ENCODE measurements at regions not wholly inside any gene's neighbourhood (a gene's known extent, or its start where the extent isn't known, plus 50 kb on each side); places are given as distances from the start of the nearest gene placed in this dataset.

DNA sequence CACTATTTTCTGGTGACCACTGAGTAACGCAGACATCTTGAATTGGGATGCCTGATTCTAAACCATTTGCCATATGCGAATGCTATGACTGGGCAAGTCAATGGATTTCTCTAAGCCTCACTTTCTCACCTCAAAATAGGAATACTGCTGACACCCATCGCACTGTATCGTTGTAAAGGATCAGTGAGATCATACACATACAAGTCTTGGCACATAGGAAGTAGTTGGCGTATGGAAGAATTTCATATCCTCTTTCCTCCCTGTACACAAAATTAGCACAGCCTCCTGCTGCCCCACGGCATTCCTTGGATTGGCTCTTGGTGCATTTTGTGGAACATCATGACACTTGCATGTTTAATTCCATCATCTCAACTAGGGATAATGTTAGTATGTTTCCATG, 366.9 kb downstream of the CMPK2 start:
- Histone ChIP-seq H3K4me1 (ENCODE audit: control insufficient read depth in 2 of 2, insufficient read depth in 2 of 2, low read length in 2 of 2) (no peaks in the 10 kb centered on the region), H3K27me3 (ENCODE audit: control insufficient read depth in 2 of 2, insufficient read depth in 2 of 2, low read length in 2 of 2) (no peaks in the 10 kb centered on the region), H3K36me3 (ENCODE audit: control insufficient read depth in 2 of 2, insufficient read depth in 2 of 2, low read length in 2 of 2) (no peaks in the 10 kb centered on the region), H3K4me3 (ENCODE audit: low read length in 2 of 2) (no peak overlapping the region), H3K27ac (ENCODE audit: low read depth in 2 of 2, low read length in 2 of 2) (no peak overlapping the region), H3K9ac (ENCODE audit: low read depth in 1 of 2, low read length in 2 of 2) (no peak overlapping the region), H3K9me3 (ENCODE audit: control insufficient read depth in 2 of 2, low read length in 2 of 2) (no peaks in the 10 kb centered on the region)

DNA sequence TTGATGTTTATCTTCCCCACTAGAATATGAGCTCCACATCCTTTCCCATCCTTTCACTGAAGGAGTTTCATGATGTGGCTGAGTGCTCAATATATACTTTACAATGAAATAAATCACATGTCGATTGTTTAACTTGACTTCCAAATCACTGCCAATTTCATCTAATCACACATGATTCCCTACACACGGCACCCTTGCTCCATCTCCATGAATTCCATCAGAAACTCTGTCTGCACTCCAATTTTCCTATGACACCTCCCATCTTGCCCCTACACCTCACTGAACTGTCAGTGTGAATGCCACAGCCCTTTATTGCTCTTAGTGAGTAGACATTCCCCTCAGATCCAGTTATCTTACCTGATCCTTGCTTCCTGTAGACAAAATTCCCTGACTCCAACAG, 366.0 kb downstream of the CMPK2 start:
- no peak overlapping the region for H3K27ac ChIP-seq (ENCODE audit: low read depth in 2 of 2, low read length in 2 of 2)
- H3K4me1 ChIP-seq (ENCODE audit: control insufficient read depth in 2 of 2, insufficient read depth in 2 of 2, low read length in 2 of 2), result no peaks in the 10 kb centered on the region
- H3K36me3 ChIP-seq (ENCODE audit: control insufficient read depth in 2 of 2, insufficient read depth in 2 of 2, low read length in 2 of 2), result no peaks in the 10 kb centered on the region
- no peaks in the 10 kb centered on the region for H3K9me3 ChIP-seq (ENCODE audit: control insufficient read depth in 2 of 2, low read length in 2 of 2)
- H3K4me3 ChIP-seq (ENCODE audit: low read length in 2 of 2), result no peak overlapping the region
- H3K9ac ChIP-seq (ENCODE audit: low read depth in 1 of 2, low read length in 2 of 2), result no peak overlapping the region
- H3K27me3 ChIP-seq (ENCODE audit: control insufficient read depth in 2 of 2, insufficient read depth in 2 of 2, low read length in 2 of 2), result no peaks in the 10 kb centered on the region

DNA sequence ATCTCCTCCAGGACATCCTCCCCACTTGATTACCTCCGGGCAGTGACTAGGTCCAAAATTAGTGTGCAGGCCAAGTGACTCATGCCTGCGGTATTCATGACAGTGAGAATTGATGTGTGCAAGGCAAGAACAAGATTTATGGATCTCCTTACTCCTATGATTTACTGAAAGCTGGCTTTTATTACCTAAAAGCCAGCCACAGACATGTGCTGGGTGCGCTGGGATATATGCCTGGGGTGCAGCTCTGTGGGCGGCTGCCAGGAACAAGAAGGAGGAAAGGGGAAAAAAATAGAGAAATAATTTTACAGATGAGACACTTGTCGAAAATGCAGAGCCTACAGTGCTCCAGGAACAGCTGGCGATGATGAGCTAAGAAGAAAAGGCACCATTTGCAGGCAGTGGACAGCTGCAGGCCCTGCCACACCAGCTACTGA, 359.3 kb downstream of the CMPK2 start:
- H3K9ac ChIP-seq (ENCODE audit: low read depth in 1 of 2, low read length in 2 of 2), result no peak overlapping the region
- no peak overlapping the region for H3K27ac ChIP-seq (ENCODE audit: low read depth in 2 of 2, low read length in 2 of 2)
- H3K27me3 ChIP-seq (ENCODE audit: control insufficient read depth in 2 of 2, insufficient read depth in 2 of 2, low read length in 2 of 2), result no peaks in the 10 kb centered on the region
- H3K4me1 ChIP-seq (ENCODE audit: control insufficient read depth in 2 of 2, insufficient read depth in 2 of 2, low read length in 2 of 2), result peaks cover 0 to 2% of the 10 kb centered on the region in 2 donors
- H3K36me3 ChIP-seq (ENCODE audit: control insufficient read depth in 2 of 2, insufficient read depth in 2 of 2, low read length in 2 of 2), result no peaks in the 10 kb centered on the region
- no peak overlapping the region for H3K4me3 ChIP-seq (ENCODE audit: low read length in 2 of 2)
- no peaks in the 10 kb centered on the region for H3K9me3 ChIP-seq (ENCODE audit: control insufficient read depth in 2 of 2, low read length in 2 of 2)

DNA sequence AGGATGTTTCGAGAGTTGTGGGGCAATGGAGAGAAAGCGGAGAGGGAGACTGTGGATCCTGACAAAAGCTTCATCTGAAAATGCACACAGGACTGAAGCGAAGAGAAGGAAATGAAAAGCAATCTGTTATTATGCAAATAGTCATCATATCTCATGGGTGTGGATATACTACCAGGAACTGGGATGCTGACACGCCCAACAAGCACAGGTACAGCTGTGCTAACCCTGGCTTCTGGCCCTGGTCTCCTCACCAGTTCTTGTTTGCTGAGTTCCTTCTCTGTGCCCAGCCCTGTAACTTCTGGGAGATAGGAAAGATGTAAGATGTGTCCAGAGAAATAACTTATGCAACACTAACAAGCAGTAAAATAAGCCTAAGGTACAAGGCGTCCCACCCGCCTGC, 358.8 kb downstream of the CMPK2 start:
- no peak overlapping the region for H3K27ac ChIP-seq (ENCODE audit: low read depth in 2 of 2, low read length in 2 of 2)
- no peaks in the 10 kb centered on the region for H3K9me3 ChIP-seq (ENCODE audit: control insufficient read depth in 2 of 2, low read length in 2 of 2)
- H3K36me3 ChIP-seq (ENCODE audit: control insufficient read depth in 2 of 2, insufficient read depth in 2 of 2, low read length in 2 of 2), result no peaks in the 10 kb centered on the region

DNA sequence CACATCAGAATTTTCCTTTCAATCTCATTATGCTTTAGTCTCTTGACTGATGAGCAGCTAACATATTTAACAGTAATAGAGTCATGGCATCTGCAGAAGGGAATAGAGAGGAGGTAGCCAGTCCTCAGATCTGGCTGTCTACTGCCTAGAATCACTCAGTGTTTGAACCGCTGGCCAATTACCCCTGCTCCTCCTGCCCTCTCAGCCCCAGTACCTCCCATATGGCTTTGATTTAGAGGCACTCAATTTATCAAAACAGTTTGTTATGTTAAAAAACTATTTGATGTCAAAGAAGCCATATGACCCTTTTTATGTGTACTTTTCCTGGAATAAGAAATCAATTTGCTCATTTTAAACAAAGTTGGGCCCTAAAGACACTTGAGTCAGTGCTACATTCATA, 355.2 kb downstream of the CMPK2 start:
- no peak overlapping the region for H3K9ac ChIP-seq (ENCODE audit: low read depth in 1 of 2, low read length in 2 of 2)
- no peaks in the 10 kb centered on the region for H3K36me3 ChIP-seq (ENCODE audit: control insufficient read depth in 2 of 2, insufficient read depth in 2 of 2, low read length in 2 of 2)
- no peaks in the 10 kb centered on the region for H3K27me3 ChIP-seq (ENCODE audit: control insufficient read depth in 2 of 2, insufficient read depth in 2 of 2, low read length in 2 of 2)
- no peak overlapping the region for H3K27ac ChIP-seq (ENCODE audit: low read depth in 2 of 2, low read length in 2 of 2)
- peaks cover 0 to 2% of the 10 kb centered on the region in 2 donors for H3K4me1 ChIP-seq (ENCODE audit: control insufficient read depth in 2 of 2, insufficient read depth in 2 of 2, low read length in 2 of 2)
- no peaks in the 10 kb centered on the region for H3K9me3 ChIP-seq (ENCODE audit: control insufficient read depth in 2 of 2, low read length in 2 of 2)
- H3K4me3 ChIP-seq (ENCODE audit: low read length in 2 of 2), result no peak overlapping the region

More for the DNA sequence above, 358.8 kb downstream of the CMPK2 start:
- Histone ChIP-seq H3K27me3 (ENCODE audit: control insufficient read depth in 2 of 2, insufficient read depth in 2 of 2, low read length in 2 of 2) (no peaks in the 10 kb centered on the region), H3K4me3 (ENCODE audit: low read length in 2 of 2) (no peak overlapping the region), H3K9ac (ENCODE audit: low read depth in 1 of 2, low read length in 2 of 2) (no peak overlapping the region), H3K4me1 (ENCODE audit: control insufficient read depth in 2 of 2, insufficient read depth in 2 of 2, low read length in 2 of 2) (peaks cover 0 to 2% of the 10 kb centered on the region in 2 donors)

DNA sequence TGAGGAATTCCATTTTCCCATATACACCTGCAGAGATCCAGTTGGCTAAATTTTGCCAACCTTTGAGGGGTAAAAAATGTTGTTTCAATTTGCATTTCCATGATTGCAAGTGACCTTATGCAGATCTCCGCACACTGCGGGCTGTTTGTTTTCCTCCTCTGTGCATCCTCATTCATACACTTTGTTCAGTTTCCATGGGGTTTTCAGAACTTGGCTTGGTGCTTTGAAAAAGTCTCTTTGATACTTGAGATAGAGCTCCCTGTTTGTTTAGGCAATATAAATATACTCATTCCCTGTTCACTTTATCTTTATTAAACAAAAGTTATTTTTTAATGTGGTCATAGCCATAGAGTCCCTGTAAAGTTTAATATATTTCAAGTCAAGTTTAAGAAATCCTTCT, 353.1 kb downstream of the CMPK2 start:
- no peak overlapping the region for H3K27ac ChIP-seq (ENCODE audit: low read depth in 2 of 2, low read length in 2 of 2)
- H3K9me3 ChIP-seq (ENCODE audit: control insufficient read depth in 2 of 2, low read length in 2 of 2), result no peaks in the 10 kb centered on the region
- no peaks in the 10 kb centered on the region for H3K27me3 ChIP-seq (ENCODE audit: control insufficient read depth in 2 of 2, insufficient read depth in 2 of 2, low read length in 2 of 2)
- H3K36me3 ChIP-seq (ENCODE audit: control insufficient read depth in 2 of 2, insufficient read depth in 2 of 2, low read length in 2 of 2), result no peaks in the 10 kb centered on the region
- H3K4me3 ChIP-seq (ENCODE audit: low read length in 2 of 2), result no peak overlapping the region
- no peaks in the 10 kb centered on the region for H3K4me1 ChIP-seq (ENCODE audit: control insufficient read depth in 2 of 2, insufficient read depth in 2 of 2, low read length in 2 of 2)
- no peak overlapping the region for H3K9ac ChIP-seq (ENCODE audit: low read depth in 1 of 2, low read length in 2 of 2)

DNA sequence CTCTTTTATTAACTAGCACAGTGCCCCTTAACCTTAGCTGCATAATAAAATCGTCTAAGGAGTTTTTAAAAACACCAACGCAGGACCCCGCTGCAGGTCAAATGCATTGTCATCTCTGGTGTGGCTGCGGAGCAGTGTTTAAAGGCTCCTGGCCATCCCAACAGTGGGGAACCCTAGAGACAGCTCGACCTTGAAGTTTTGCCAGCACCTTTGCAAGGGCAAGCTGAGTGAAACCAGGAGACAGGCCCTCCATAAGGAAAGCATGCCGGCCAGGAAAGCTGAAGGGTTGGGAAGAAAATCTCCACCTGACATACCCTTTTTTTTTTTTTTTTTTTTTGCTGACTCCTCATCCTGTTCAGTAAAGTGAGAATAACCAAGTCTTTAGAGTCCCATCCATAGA, 349.0 kb downstream of the CMPK2 start:
- Histone ChIP-seq H3K4me1 (ENCODE audit: control insufficient read depth in 2 of 2, insufficient read depth in 2 of 2, low read length in 2 of 2) (no peaks in the 10 kb centered on the region), H3K27me3 (ENCODE audit: control insufficient read depth in 2 of 2, insufficient read depth in 2 of 2, low read length in 2 of 2) (no peaks in the 10 kb centered on the region), H3K27ac (ENCODE audit: low read depth in 2 of 2, low read length in 2 of 2) (no peak overlapping the region), H3K9me3 (ENCODE audit: control insufficient read depth in 2 of 2, low read length in 2 of 2) (no peaks in the 10 kb centered on the region), H3K36me3 (ENCODE audit: control insufficient read depth in 2 of 2, insufficient read depth in 2 of 2, low read length in 2 of 2) (no peaks in the 10 kb centered on the region), H3K9ac (ENCODE audit: low read depth in 1 of 2, low read length in 2 of 2) (no peak overlapping the region), H3K4me3 (ENCODE audit: low read length in 2 of 2) (no peak overlapping the region)

DNA sequence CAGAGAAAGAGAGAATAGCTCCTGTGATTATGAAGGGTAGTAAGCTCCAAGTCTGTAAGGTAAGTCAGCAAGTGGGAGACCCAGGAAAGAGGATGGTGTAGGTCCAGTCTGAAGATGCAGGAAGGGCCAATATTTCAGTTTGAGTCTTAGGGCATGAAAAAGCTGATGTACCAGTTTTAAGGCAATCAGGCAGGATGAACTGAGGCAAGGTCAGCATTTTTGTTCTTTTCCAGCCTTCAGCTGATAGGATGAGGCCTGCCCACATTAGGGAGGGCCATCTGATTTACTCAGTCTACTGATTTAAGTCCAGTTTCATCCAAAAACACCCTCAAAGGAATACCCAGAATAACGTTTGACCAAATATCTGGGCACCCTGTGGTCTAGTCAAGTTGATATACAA, 347.3 kb downstream of the CMPK2 start:
- Histone ChIP-seq H3K27ac (ENCODE audit: low read depth in 2 of 2, low read length in 2 of 2) (no peak overlapping the region), H3K9ac (ENCODE audit: low read depth in 1 of 2, low read length in 2 of 2) (no peak overlapping the region), H3K36me3 (ENCODE audit: control insufficient read depth in 2 of 2, insufficient read depth in 2 of 2, low read length in 2 of 2) (no peaks in the 10 kb centered on the region), H3K4me1 (ENCODE audit: control insufficient read depth in 2 of 2, insufficient read depth in 2 of 2, low read length in 2 of 2) (no peaks in the 10 kb centered on the region), H3K4me3 (ENCODE audit: low read length in 2 of 2) (no peak overlapping the region), H3K9me3 (ENCODE audit: control insufficient read depth in 2 of 2, low read length in 2 of 2) (no peaks in the 10 kb centered on the region), H3K27me3 (ENCODE audit: control insufficient read depth in 2 of 2, insufficient read depth in 2 of 2, low read length in 2 of 2) (no peaks in the 10 kb centered on the region)

DNA sequence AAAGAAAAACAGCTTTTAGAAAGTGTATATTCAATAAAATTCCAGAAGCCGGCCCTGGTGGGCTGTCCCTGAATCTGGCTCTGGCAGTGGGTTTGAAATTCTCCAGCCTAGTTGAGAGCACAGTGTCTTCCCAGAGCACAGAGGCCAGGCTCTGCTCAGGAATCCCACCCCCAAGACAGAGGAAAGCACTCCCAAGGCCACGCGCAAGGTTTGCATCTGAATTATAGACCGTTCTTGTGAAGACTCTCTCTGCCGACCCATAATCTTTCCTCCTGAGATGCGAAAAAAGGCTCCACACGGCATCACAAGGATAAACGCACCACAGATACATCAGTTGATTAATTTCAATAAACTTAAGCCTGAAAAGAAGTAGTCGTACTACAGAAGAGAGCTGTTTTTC, 342.2 kb downstream of the CMPK2 start:
- Histone ChIP-seq H3K9me3 (ENCODE audit: control insufficient read depth in 2 of 2, low read length in 2 of 2) (no peaks in the 10 kb centered on the region), H3K27me3 (ENCODE audit: control insufficient read depth in 2 of 2, insufficient read depth in 2 of 2, low read length in 2 of 2) (no peaks in the 10 kb centered on the region), H3K4me1 (ENCODE audit: control insufficient read depth in 2 of 2, insufficient read depth in 2 of 2, low read length in 2 of 2) (no peaks in the 10 kb centered on the region), H3K36me3 (ENCODE audit: control insufficient read depth in 2 of 2, insufficient read depth in 2 of 2, low read length in 2 of 2) (no peaks in the 10 kb centered on the region), H3K9ac (ENCODE audit: low read depth in 1 of 2, low read length in 2 of 2) (no peak overlapping the region), H3K27ac (ENCODE audit: low read depth in 2 of 2, low read length in 2 of 2) (no peak overlapping the region), H3K4me3 (ENCODE audit: low read length in 2 of 2) (no peak overlapping the region)

DNA sequence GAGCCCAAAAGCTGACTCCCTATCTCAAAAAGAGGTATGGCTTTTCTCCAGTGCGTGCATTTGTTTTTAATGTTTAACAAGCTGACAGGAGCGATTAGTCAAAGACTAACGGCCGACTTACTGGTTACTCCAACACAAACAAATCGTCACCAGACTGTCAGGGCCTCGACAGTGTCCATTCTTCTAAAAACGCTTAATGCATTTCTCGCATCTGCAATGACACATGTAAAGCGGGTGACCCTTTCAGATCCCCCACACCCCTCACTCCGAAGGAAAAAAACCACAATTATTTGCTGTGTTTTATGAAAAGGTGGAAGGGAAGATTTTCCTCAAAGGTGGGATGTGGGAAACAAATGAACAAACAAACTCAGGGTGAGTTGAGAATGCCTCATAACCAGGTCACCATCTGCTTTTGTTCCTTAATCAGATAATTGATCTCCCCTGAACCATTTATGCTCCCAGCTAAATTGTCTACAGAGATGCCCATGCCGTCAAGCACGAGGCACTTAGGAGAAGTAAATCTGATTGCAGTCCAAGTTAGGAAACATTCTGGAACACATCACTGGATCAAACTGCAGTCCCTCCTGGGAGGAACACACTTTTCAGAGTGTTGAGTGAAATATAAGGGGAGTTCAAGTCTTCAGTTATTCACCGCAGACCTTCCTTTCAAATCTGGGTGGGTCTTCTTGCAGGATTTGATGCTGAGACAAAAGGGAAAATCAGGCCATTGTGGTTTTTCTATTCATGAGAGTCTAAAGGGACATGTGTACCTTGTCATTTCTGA, 340.8 kb downstream of the CMPK2 start:
- no peak overlapping the region for H3K9ac ChIP-seq (ENCODE audit: low read depth in 1 of 2, low read length in 2 of 2)
- no peaks in the 10 kb centered on the region for H3K4me1 ChIP-seq (ENCODE audit: control insufficient read depth in 2 of 2, insufficient read depth in 2 of 2, low read length in 2 of 2)
- H3K27ac ChIP-seq (ENCODE audit: low read depth in 2 of 2, low read length in 2 of 2), result no peak overlapping the region
- no peaks in the 10 kb centered on the region for H3K27me3 ChIP-seq (ENCODE audit: control insufficient read depth in 2 of 2, insufficient read depth in 2 of 2, low read length in 2 of 2)
- no peaks in the 10 kb centered on the region for H3K9me3 ChIP-seq (ENCODE audit: control insufficient read depth in 2 of 2, low read length in 2 of 2)
- H3K36me3 ChIP-seq (ENCODE audit: control insufficient read depth in 2 of 2, insufficient read depth in 2 of 2, low read length in 2 of 2), result no peaks in the 10 kb centered on the region
- H3K4me3 ChIP-seq (ENCODE audit: low read length in 2 of 2), result no peak overlapping the region
